GM23338 (cell line): ENCODE measurements at regions not wholly inside any gene's neighbourhood (a gene's known extent, or its start where the extent isn't known, plus 50 kb on each side); places are given as distances from the start of the nearest gene placed in this dataset.

ENCODE experiments used
- CREB1 ChIP-seq: fragments of 250-450 bp; sonication (Bioruptor Pico); IDR thresholded peaks from 2 replicates; pipeline ENCODE4 v1.5.0; 2020; ENCODE audit warnings: low read depth, mild to moderate bottlenecking, moderate library complexity
- CTCF ChIP-seq, 2 experiments: fragments of 200-600 bp in 1 of 2; sonication (generic) in 1 of 2; conservative IDR thresholded peaks; 2 replicates each; pipeline versions ENCODE4 v1.5.1 to v1.6.1; 2016 to 2017; ENCODE audit warnings: antibody characterized with exemption in 2 of 2, low read depth in 2 of 2, mild to moderate bottlenecking in 2 of 2, moderate library complexity in 1 of 2
- ETS1 ChIP-seq: IDR thresholded peaks from 2 replicates; pipeline ENCODE4 v1.6.1; 2016; ENCODE audit warnings: antibody characterized with exemption
- EZH2 ChIP-seq: fragments of 200-600 bp; sonication (generic); IDR thresholded peaks from one replicate; pipeline ENCODE4 v1.8.0; 2017; ENCODE audit warnings: antibody characterized with exemption, mild to moderate bottlenecking, low read depth; ENCODE audit not compliant: unreplicated experiment
- EZH2phosphoT487 ChIP-seq: fragments of 200-600 bp; sonication (generic); IDR thresholded peaks from one replicate; pipeline ENCODE4 v1.8.1; 2018; ENCODE audit warnings: antibody characterized with exemption; ENCODE audit not compliant: unreplicated experiment
- JUNB ChIP-seq: IDR thresholded peaks from one replicate; pipeline ENCODE4 v1.6.1; 2016; ENCODE audit warnings: antibody characterized with exemption; ENCODE audit not compliant: unreplicated experiment
- NANOG ChIP-seq: IDR thresholded peaks from 2 replicates; pipeline ENCODE4 v1.6.1; 2016; ENCODE audit warnings: antibody characterized with exemption, borderline replicate concordance
- POLR2AphosphoS5 ChIP-seq: IDR thresholded peaks from 2 replicates; pipeline ENCODE4 v1.6.1; 2016; ENCODE audit warnings: antibody characterized with exemption, low read depth
- REST ChIP-seq: IDR thresholded peaks from one replicate; pipeline ENCODE4 v1.6.1; 2018; ENCODE audit warnings: antibody characterized with exemption; ENCODE audit not compliant: unreplicated experiment

GRCh38 chr21:38097789-38098188 is 159.0 kb upstream of the KCNJ15 start:
- TF ChIP-seq POLR2AphosphoS5 (no peak), CTCF (conservative IDR thresholded peaks at IDR 0.05; ENCODE audit: low read depth in 2 of 2) (no peak), REST (no peak), EZH2 (no peak), NANOG (no peak), CREB1 (no peak), EZH2phosphoT487 (no peak), ETS1 (no peak), JUNB (no peak)
